Coronary artery (tissue), 2 donors: ENCODE measurements at regions not wholly inside any gene's neighbourhood (a gene's known extent, or its start where the extent isn't known, plus 50 kb on each side); places are given as distances from the start of the nearest gene placed in this dataset.
"Not testable (repeated sequence)": the region's sequence is repeated elsewhere in the genome, so short reads cannot be mapped to it uniquely, and the experiment has no call there.

Experiments
- DNase-seq: peaks from one replicate; pipeline ENCODE4 v3.0.0-alpha.2; 2017; ENCODE audit warnings: low spot score
- H3K27ac ChIP-seq, 2 donors: fragments of 200-600 bp; sonication (generic); one replicate each; pipeline ENCODE4 v1.5.1; 2016 to 2019
- H3K4me3 ChIP-seq: fragments of 200-600 bp; sonication (generic); 2 replicates; pipeline ENCODE4 v1.5.1; 2016; ENCODE audit warnings: mild to moderate bottlenecking, moderate library complexity
- TF ChIP-seq, protein P1 (sequence below): fragments of 200-600 bp; sonication (generic); IDR thresholded peaks from one replicate; pipeline ENCODE4 v1.5.1; 2019; ENCODE audit warnings: antibody characterized with exemption

DNA sequence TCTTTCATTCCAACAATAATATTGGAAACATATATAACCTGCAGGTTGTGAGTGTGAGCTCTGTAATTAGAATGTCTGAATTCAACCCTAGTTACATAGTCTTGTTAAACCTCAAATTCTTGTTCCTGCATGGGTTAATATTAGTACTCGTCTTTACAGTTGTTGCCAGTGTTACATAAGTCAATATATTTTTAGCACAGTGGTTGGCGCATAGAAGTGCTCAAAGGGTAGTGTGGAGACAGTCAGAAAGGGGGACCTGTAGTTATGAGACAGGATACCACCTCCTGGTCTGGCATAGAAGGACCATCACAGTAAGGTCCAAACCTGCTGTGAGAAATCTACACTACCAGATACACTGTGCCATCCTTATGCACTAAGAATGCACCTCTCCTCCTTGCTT, 1045.9 kb upstream of the SLIT2 start:
- Histone ChIP-seq H3K4me3 (no peak overlapping the region), H3K27ac (no peak overlapping the region)
- no peak for DNase-seq
- TF ChIP-seq, protein P1, sequence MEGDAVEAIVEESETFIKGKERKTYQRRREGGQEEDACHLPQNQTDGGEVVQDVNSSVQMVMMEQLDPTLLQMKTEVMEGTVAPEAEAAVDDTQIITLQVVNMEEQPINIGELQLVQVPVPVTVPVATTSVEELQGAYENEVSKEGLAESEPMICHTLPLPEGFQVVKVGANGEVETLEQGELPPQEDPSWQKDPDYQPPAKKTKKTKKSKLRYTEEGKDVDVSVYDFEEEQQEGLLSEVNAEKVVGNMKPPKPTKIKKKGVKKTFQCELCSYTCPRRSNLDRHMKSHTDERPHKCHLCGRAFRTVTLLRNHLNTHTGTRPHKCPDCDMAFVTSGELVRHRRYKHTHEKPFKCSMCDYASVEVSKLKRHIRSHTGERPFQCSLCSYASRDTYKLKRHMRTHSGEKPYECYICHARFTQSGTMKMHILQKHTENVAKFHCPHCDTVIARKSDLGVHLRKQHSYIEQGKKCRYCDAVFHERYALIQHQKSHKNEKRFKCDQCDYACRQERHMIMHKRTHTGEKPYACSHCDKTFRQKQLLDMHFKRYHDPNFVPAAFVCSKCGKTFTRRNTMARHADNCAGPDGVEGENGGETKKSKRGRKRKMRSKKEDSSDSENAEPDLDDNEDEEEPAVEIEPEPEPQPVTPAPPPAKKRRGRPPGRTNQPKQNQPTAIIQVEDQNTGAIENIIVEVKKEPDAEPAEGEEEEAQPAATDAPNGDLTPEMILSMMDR, result no peak

- not testable (repeated sequence) for H3K27ac ChIP-seq, DNase-seq, H3K4me3 ChIP-seq
Measured at GRCh38 chr4:19197838-19198237, 1053.9 kb upstream of the SLIT2 start.

DNA sequence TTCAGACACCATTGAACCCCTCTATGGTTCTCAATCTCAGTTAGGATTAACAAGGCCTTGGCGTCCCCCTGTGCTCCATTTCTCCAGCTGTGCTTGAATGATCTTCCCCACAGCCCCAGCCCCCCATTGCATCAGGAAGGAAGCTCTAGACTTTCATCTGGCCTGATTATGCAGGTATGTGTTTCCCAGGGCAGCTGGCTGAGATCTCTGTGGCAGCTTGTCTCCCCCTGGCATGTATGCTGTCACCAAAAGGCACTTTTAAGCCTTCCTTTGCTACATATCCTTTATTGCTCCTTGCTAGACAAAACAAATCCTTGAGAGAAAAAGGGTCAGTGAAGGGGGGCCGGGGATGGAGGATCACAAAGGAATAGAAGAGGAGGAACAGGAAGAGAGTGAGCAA, 1056.0 kb upstream of the SLIT2 start:
- TF ChIP-seq, protein P1, result no peak
- Histone ChIP-seq H3K4me3 (no peak overlapping the region), H3K27ac (no peak overlapping the region)
- no peak for DNase-seq

- H3K4me3 ChIP-seq, result no peak overlapping the region
- no peak overlapping the region for H3K27ac ChIP-seq
- TF ChIP-seq, protein P1, result no peak
- no peak for DNase-seq
Measured at GRCh38 chr4:19194672-19195071, 1057.0 kb upstream of the SLIT2 start.

- no peak overlapping the region for H3K27ac ChIP-seq
- no peak for DNase-seq
- TF ChIP-seq, protein P1, result no peak
Measured at GRCh38 chr4:19193274-19193981, 1058.3 kb upstream of the SLIT2 start.

GRCh38 chr4:19191979-19192650, 1059.6 kb upstream of the SLIT2 start:
- Histone ChIP-seq H3K4me3 (no peak overlapping the region), H3K27ac (no peak overlapping the region)
- TF ChIP-seq, protein P1, result no peak
- no peak for DNase-seq

More at GRCh38 chr4:19193274-19193981, 1058.3 kb upstream of the SLIT2 start:
- no peak overlapping the region for H3K4me3 ChIP-seq

DNA sequence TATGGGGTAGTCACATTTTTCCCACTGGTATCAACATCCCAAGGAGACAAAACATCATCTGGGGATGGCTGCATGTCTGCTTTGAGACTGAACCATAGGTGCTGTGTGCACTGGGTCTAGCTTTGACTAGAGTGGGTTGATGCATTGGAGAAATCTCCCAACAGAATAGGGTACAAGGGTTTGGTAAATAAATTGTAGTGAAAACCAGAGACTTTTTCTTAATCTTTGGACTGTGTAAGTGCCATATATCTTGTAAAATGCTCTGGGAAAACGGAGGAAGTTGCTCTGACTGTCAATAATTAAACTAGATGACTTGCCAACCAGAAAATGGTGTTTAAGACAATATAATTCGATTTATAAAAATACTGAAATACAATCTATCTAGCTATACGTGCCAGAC, 1064.0 kb upstream of the SLIT2 start:
- H3K27ac ChIP-seq, result no peak overlapping the region
- TF ChIP-seq, protein P1, result no peak
- no peak for DNase-seq
- no peak overlapping the region for H3K4me3 ChIP-seq
